Breast epithelium (tissue), 3 donors: ENCODE measurements at regions not wholly inside any gene's neighbourhood (a gene's known extent, or its start where the extent isn't known, plus 50 kb on each side); places are given as distances from the start of the nearest gene placed in this dataset.

ENCODE experiments used
- POLR2A ChIP-seq: fragments of 450-650 bp; IDR thresholded peaks from one replicate; pipeline ENCODE4 v1.6.1; 2016; ENCODE audit warnings: antibody characterized with exemption, mild to moderate bottlenecking, moderate library complexity
- POLR2AphosphoS5 ChIP-seq, 3 donors: sonication (generic); formaldehyde crosslinking; IDR thresholded peaks; one replicate each; pipeline ENCODE4 v1.6.1; 2017; ENCODE audit warnings: antibody characterized with exemption in 3 of 3
- TF ChIP-seq, protein P1 (sequence below), 3 donors: fragments of 450-650 bp; IDR thresholded peaks; one replicate each; pipeline ENCODE4 v1.5.1; 2016 to 2017; ENCODE audit warnings: antibody characterized with exemption in 3 of 3, mild to moderate bottlenecking in 3 of 3, moderate library complexity in 3 of 3

DNA sequence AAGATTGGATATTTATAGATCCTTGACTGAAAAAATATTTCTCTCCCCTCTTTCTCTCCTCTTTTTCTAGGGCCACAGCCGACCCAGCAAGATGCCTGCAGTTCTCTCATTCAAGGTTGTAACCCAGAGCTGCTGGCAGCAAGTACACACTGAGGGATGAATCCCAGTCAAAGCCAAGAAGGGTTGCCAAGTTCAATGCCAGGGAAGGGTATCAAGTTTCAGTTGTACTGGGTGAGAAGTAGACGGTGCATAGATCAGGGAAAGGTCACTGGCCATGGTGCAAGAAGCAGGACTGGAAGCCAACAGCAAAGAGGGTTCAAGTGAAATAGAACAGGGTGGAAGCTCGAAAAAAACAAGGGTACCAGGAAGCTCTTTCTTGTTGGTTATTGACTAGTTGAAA lies 170.2 kb downstream of the NRP2 start:
- TF ChIP-seq, protein P1, sequence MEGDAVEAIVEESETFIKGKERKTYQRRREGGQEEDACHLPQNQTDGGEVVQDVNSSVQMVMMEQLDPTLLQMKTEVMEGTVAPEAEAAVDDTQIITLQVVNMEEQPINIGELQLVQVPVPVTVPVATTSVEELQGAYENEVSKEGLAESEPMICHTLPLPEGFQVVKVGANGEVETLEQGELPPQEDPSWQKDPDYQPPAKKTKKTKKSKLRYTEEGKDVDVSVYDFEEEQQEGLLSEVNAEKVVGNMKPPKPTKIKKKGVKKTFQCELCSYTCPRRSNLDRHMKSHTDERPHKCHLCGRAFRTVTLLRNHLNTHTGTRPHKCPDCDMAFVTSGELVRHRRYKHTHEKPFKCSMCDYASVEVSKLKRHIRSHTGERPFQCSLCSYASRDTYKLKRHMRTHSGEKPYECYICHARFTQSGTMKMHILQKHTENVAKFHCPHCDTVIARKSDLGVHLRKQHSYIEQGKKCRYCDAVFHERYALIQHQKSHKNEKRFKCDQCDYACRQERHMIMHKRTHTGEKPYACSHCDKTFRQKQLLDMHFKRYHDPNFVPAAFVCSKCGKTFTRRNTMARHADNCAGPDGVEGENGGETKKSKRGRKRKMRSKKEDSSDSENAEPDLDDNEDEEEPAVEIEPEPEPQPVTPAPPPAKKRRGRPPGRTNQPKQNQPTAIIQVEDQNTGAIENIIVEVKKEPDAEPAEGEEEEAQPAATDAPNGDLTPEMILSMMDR (IDR thresholded peaks at IDR 0.05): no peak
- TF ChIP-seq POLR2A (no peak), POLR2AphosphoS5 (IDR thresholded peaks at IDR 0.05) (no peak)
